GM21526 (cell line): ENCODE measurements at regions not wholly inside any gene's neighbourhood (a gene's known extent, or its start where the extent isn't known, plus 50 kb on each side); places are given as distances from the start of the nearest gene placed in this dataset.
A peak's percentile ranks its signal among the peaks of the same experiment; 100 is the strongest.
"Not testable (repeated sequence)": the region's sequence is repeated elsewhere in the genome, so short reads cannot be mapped to it uniquely, and the experiment has no call there.

Source experiments
- ATAC-seq: cut with Tn5 transposase; IDR thresholded peaks from one replicate; pipeline ENCODE4 v1.9.1; 2021; ENCODE audit warnings: moderate library complexity; ENCODE audit not compliant: unreplicated experiment, low FRiP score

DNA sequence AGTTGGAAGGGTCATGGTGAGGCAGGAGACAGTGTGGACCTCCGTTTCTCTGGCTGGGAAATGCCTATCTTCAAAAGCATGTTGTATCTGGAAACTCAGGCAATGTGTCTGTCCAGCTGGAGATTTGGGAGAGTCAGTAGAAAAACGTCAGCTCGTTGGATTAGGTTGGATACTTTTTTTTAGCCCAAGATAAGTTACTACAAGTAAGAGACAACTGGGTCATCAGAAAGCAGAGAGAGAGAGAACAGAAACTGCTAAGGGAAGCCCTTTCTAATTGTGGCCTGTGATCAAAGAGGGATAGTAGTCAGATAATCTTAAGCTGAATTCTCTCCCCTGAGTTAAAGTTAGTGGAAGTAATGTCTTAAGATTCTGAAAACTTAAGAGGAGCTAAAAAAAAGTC, 78.9 kb upstream of the ZNF280D start:
- no peak for ATAC-seq

DNA sequence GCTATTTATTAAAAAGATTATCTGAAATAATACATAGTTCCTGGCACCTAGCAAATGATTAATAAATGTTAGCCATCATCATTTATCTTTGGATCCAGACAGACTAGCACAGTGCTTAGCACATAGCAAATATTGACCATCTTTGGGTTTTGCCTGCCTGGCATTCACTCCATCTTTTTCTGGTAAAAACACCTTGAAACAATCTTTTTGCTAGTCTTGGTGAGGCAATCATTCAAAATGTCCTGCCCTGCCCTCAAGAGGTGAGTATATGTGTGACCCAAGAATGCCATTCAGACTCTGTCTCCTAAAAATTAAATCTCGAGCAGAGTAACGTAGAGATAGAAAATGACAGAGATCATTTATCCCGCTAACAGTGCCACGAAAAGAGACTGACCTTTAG, 78.3 kb upstream of the ZNF280D start:
- no peak for ATAC-seq

DNA sequence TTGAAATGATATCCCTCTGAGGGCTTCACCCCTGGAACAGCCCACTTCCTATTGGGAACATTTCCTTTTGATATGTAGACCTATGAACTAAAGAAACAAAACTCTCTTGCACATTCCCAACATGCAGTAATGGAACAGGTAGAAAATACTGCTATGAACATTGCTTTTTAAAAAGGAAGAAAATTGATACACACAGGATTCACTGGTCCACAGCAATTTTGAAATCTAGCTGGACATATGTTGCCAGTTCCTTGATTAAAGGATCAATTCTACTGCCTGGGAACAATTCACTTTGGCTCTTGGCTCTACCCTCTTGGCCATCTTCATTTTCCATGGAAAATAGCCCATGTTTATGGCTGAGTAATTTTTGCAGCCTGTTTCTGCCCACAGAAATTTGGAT, 74.9 kb upstream of the ZNF280D start:
- ATAC-seq = no peak

GRCh38 chr15:56806148-56806536, 72.8 kb upstream of the ZNF280D start:
- no peak for ATAC-seq

DNA sequence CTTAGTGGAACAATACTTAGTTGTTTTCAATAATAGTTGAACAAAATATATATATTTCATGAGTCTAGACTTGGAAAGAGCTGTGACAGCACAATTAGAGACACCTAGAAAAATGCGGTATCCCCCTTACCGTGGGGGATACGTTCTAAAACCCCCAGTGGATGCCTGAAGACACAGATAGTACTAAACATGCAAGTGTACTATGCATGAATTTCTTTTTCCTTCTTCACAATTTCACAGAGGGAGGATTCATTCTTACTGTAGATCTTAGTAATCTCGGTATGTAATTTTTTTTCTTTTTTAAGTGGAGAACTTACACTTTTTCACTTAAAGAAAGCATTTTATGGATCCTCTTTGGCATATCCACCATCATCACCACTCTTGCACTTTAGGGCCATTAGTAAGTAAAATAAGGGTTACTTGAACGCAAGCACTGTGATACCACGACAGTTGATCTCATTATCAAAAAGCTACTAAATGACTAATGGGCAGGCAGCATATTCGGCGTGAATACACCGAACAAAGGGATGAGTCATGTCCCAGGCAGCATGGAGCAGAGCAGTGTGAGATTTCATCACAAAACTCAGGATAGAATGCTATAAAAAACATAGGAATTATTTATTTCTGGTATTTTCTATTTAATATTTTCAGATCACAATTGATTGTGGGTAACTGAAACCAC, 72.3 kb upstream of the ZNF280D start:
- no peak for ATAC-seq

- no peak for ATAC-seq
These were observed 71.6 kb upstream of the ZNF280D start for GRCh38 chr15:56804938-56805337.

- no peak for ATAC-seq
These were observed 71.0 kb upstream of the ZNF280D start for GRCh38 chr15:56804279-56804678.

DNA sequence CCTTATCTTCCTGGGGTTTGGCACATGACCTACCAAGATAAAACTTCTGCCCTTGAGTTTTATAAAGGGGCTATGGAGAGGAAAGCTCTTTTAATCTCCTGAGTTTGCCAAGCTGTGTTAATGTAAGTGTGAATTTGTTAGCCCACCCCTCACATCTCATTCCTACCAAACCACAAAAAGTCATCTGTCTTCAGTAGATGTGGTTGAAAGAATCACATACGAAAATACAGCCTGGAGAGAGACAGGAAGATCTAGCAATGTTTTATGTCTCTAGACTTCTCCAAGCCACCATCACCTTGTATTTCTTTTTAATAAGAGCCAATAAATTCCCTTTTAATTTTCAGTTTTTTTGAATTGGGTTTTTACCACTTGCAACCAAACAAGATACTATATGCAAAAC, 68.9 kb upstream of the ZNF280D start:
- no peak for ATAC-seq

GRCh38 chr15:56798639-56799038, 65.3 kb upstream of the ZNF280D start:
- ATAC-seq = no peak

DNA sequence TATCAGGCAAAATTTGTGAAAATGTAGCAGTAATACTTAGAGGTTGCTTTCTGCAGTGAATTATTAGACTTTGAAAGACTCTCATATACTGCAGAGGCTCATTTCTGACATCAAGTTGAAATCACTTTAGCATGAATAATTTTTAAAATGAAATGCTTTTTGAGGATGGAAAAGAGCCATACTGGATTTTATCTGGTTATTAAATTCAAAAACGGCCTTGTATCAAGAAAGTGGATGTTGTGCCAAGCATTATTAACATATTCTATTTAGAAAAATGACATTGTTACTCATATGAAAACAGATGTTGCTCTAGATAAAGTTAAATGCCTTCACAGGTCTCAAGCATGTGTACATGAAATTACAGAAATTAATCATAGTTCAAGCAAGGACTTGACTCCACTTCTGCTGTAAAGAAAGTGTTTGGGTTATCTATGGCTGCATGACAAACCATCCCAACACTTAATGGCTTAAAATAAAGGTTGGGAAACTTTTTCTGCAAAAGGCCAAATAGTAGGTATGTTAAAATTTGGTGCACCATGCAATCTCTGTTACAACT, 64.5 kb upstream of the ZNF280D start:
- no peak for ATAC-seq

DNA sequence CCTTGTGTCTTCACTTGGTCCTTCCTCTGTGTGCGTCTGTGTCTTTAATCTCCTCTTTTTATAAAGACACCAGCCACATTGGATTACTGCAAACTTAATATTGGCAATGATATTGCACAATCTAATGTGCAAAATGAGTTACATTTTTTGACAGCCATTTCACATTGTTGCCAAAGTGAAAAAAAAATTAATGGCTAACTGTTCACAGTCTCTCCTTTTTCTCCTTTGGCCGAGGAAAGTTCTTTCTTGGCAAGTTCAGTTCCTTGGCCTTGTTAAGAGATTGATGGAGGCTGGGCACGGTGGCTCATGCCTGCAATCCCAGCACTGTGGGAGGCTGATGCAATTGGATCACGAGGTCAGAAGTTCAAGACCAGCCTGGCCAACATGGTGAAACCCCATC, 62.2 kb upstream of the ZNF280D start:
- no peak for ATAC-seq

GRCh38 chr15:56794553-56795329, 61.4 kb upstream of the ZNF280D start:
- no peak for ATAC-seq

GRCh38 chr15:56794165-56794552, 60.9 kb upstream of the ZNF280D start:
- ATAC-seq = no peak

GRCh38 chr15:56792211-56792610, 58.9 kb upstream of the ZNF280D start:
- ATAC-seq = no peak

- ATAC-seq = not testable (repeated sequence)
These were observed 58.2 kb upstream of the ZNF280D start for GRCh38 chr15:56791521-56791920.

GRCh38 chr15:56788359-56788758, 55.0 kb upstream of the ZNF280D start:
- ATAC-seq = no peak

GRCh38 chr15:56786966-56787365, 53.7 kb upstream of the ZNF280D start:
- peak; percentile 70 for ATAC-seq

GRCh38 chr15:56783857-56784661, 50.8 kb upstream of the ZNF280D start:
- no peak for ATAC-seq

GRCh38 chr15:56783156-56783856, 50.0 kb upstream of the ZNF280D start:
- no peak for ATAC-seq
